OCI-LY7 (cell line): ENCODE measurements at regions not wholly inside any gene's neighbourhood (a gene's known extent, or its start where the extent isn't known, plus 50 kb on each side); places are given as distances from the start of the nearest gene placed in this dataset.

Source experiments
- CTCF ChIP-seq: fragments of 200-600 bp; sonication (generic); conservative IDR thresholded peaks from 2 replicates; pipeline ENCODE4 v1.5.1; 2014; ENCODE audit warnings: mild to moderate bottlenecking, antibody characterized with exemption, low read length, moderate library complexity, mixed read lengths
- EZH2phosphoT487 ChIP-seq: fragments of 200-600 bp; sonication (generic); IDR thresholded peaks from 2 replicates; pipeline ENCODE4 v1.6.1; 2018; ENCODE audit warnings: low read depth, borderline replicate concordance, mild to moderate bottlenecking, mixed run types, antibody characterized with exemption, low read length, moderate library complexity, mixed read lengths

- TF ChIP-seq CTCF = no peak
- TF ChIP-seq EZH2phosphoT487 = no peak
Measured at GRCh38 chr6:170172392-170172791, 118.5 kb downstream of the DLL1 start.
